Erythroblast (primary cell): ENCODE measurements at regions not wholly inside any gene's neighbourhood (a gene's known extent, or its start where the extent isn't known, plus 50 kb on each side); places are given as distances from the start of the nearest gene placed in this dataset.

Source experiments
- GATA1 ChIP-seq: IDR thresholded peaks from 2 replicates; pipeline ENCODE4 v1.6.1; 2011; ENCODE audit warnings: low read depth, mild to moderate bottlenecking, control low read depth, low read length, moderate library complexity
- POLR2A ChIP-seq: IDR thresholded peaks from 2 replicates; pipeline ENCODE4 v1.6.1; 2011; ENCODE audit warnings: mild to moderate bottlenecking, low read length

- TF ChIP-seq POLR2A (no peak), GATA1 (no peak)
Measured at GRCh38 chr22:48641906-48642475, 1185.7 kb downstream of the BRD1 start.
